Ovary (tissue), 7 donors: ENCODE measurements at regions not wholly inside any gene's neighbourhood (a gene's known extent, or its start where the extent isn't known, plus 50 kb on each side); places are given as distances from the start of the nearest gene placed in this dataset.

ENCODE experiments used
- DNase-seq, 5 donors: peaks; one replicate each; pipeline ENCODE4 v3.0.0-alpha.2; 2019 to 2020
- H3K27ac ChIP-seq, 2 donors: fragments of 200-600 bp; one replicate each; pipeline versions ENCODE4 v1.5.1 to v1.8.0; 2019 to 2022
- H3K27me3 ChIP-seq: fragments of 200-600 bp; one replicate; pipeline ENCODE4 v1.8.0; 2022
- H3K36me3 ChIP-seq: fragments of 200-600 bp; sonication (generic); one replicate; pipeline ENCODE4 v1.5.1; 2019
- H3K4me1 ChIP-seq: one replicate; pipeline ENCODE4 v1.8.1; 2013; ENCODE audit warnings: mild to moderate bottlenecking, moderate library complexity; ENCODE audit not compliant: insufficient read depth
- H3K4me3 ChIP-seq: fragments of 200-600 bp; sonication (generic); one replicate; pipeline ENCODE4 v1.5.1; 2017
- H3K9me3 ChIP-seq, 2 donors: fragments of 200-600 bp in 1 of 2; sonication (generic) in 1 of 2; one replicate each; pipeline versions ENCODE4 v1.5.1 to v1.8.1; 2013 to 2019; ENCODE audit warnings: mild to moderate bottlenecking in 1 of 2, moderate library complexity in 1 of 2
- EP300 ChIP-seq: sonication (generic); formaldehyde crosslinking; IDR thresholded peaks from one replicate; pipeline ENCODE4 v1.6.1; 2017; ENCODE audit warnings: antibody characterized with exemption
- POLR2A ChIP-seq: fragments of 450-650 bp; IDR thresholded peaks from one replicate; pipeline ENCODE4 v1.6.1; 2017; ENCODE audit warnings: antibody characterized with exemption, mild to moderate bottlenecking, moderate library complexity
- WGBS, 3 donors: extraction: QIAGEN DNeasy Blood & Tissue Kit in 1 of 3; methylation state at CpG; one replicate each; pipeline versions ENCODE4 v1.1.5 to v1.1.7; 2013 to 2017; 5-methylcytosine and 5-hydroxymethylcytosine counted together
- intact Hi-C, 4 donors: fragments of 100-400 bp; cut with DNase I; formaldehyde crosslinking; loops; one replicate each; pipeline versions ENCODE4 v1.11.0 to v1.15.1; 2022 to 2023
- TF ChIP-seq, protein P1 (sequence below), 3 donors: fragments of 450-650 bp in 2 of 3; fragments of 200-600 bp in 1 of 3; IDR thresholded peaks; one replicate each; pipeline versions ENCODE4 v1.5.1 to v1.8.0; 2016 to 2022; ENCODE audit warnings: antibody characterized with exemption in 3 of 3, mild to moderate bottlenecking in 1 of 3
- donor health status: DM: no; HTN: no; CAD: no; lungs with moderate emphysema.
- donor health status: DM: no; HTN: no; CAD: no.
- donor health status: Bipolar disorder and iron deficiency.
- donor health status: DM: no; HTN: no; CAD: no.
- donor health status: DM: yes; HTN: yes; CAD: no.

- TF ChIP-seq POLR2A (no peak), EP300 (no peak)
- TF ChIP-seq, protein P1, sequence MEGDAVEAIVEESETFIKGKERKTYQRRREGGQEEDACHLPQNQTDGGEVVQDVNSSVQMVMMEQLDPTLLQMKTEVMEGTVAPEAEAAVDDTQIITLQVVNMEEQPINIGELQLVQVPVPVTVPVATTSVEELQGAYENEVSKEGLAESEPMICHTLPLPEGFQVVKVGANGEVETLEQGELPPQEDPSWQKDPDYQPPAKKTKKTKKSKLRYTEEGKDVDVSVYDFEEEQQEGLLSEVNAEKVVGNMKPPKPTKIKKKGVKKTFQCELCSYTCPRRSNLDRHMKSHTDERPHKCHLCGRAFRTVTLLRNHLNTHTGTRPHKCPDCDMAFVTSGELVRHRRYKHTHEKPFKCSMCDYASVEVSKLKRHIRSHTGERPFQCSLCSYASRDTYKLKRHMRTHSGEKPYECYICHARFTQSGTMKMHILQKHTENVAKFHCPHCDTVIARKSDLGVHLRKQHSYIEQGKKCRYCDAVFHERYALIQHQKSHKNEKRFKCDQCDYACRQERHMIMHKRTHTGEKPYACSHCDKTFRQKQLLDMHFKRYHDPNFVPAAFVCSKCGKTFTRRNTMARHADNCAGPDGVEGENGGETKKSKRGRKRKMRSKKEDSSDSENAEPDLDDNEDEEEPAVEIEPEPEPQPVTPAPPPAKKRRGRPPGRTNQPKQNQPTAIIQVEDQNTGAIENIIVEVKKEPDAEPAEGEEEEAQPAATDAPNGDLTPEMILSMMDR (IDR thresholded peaks at IDR 0.05): no peak
- H3K9me3 ChIP-seq: no peaks in the 10 kb centered on the region
- no peaks in the 10 kb centered on the region for H3K27me3 ChIP-seq
- intact Hi-C loops: no loop called here
- no peak for DNase-seq
- no peak overlapping the region for H3K4me3 ChIP-seq
- H3K27ac ChIP-seq: no peak overlapping the region
- no peaks in the 10 kb centered on the region for H3K4me1 ChIP-seq
- WGBS, 3 donors: 85 to 93% (median 91%) methylated on average over 1 of the region's 1 CpG
- H3K36me3 ChIP-seq: no peaks in the 10 kb centered on the region
Measured at GRCh38 chr10:106226142-106226541, 938.4 kb downstream of the SORCS1 start.

- no peak for DNase-seq
- TF ChIP-seq POLR2A (no peak), EP300 (no peak)
- TF ChIP-seq, protein P1 (IDR thresholded peaks at IDR 0.05): no peak
- Histone ChIP-seq H3K4me1 (no peaks in the 10 kb centered on the region), H3K4me3 (no peak overlapping the region), H3K27me3 (no peaks in the 10 kb centered on the region), H3K9me3 (no peaks in the 10 kb centered on the region), H3K27ac (no peak overlapping the region), H3K36me3 (no peaks in the 10 kb centered on the region)
- WGBS, 3 donors: 16 to 26% (median 20%) methylated on average over 1 of the region's 1 CpG
- intact Hi-C loops: no loop called here
Measured at GRCh38 chr10:106224676-106225075, 939.8 kb downstream of the SORCS1 start.

DNA sequence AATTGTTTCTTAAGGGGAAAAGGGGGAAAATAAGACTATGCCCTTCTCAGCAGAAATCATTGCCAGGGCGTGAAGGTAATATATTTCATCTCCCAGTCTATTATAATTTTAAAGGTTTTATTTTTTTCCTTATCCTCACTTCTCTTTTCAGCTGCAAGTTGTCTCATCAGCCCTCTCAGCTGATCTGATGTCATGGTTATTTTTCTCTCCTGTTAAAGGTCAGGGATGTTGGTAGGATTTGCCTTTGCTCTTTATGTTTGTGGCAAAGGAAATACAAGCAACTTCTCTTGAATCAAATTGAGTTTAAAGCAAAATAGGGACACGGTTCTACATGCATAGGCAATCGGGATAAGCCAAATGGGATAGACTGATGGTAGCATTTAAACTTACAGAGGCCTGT is 946.9 kb downstream of the SORCS1 start:
- Histone ChIP-seq H3K27me3 (no peaks in the 10 kb centered on the region), H3K4me3 (no peak overlapping the region), H3K9me3 (no peaks in the 10 kb centered on the region), H3K4me1 (no peaks in the 10 kb centered on the region), H3K27ac (no peak overlapping the region), H3K36me3 (no peaks in the 10 kb centered on the region)
- intact Hi-C loops: no loop called here
- 36 to 43% (median 40%) methylated on average over 3 of the region's 3 CpGs for WGBS, 3 donors
- no peak for DNase-seq
- TF ChIP-seq POLR2A: no peak
- TF ChIP-seq, protein P1 (IDR thresholded peaks at IDR 0.05): no peak
- TF ChIP-seq EP300: no peak

GRCh38 chr10:106216085-106216484 is 948.4 kb downstream of the SORCS1 start:
- Histone ChIP-seq H3K4me3 (no peak overlapping the region), H3K27ac (no peak overlapping the region), H3K36me3 (no peaks in the 10 kb centered on the region), H3K27me3 (no peaks in the 10 kb centered on the region), H3K4me1 (no peaks in the 10 kb centered on the region), H3K9me3 (no peaks in the 10 kb centered on the region)
- no peak for TF ChIP-seq POLR2A
- no peak for TF ChIP-seq EP300
- TF ChIP-seq, protein P1 (IDR thresholded peaks at IDR 0.05): no peak
- DNase-seq: no peak
- WGBS, 3 donors: 44 to 76% (median 46%) methylated on average over 2 of the region's 2 CpGs
- intact Hi-C loops: no loop called here

DNA sequence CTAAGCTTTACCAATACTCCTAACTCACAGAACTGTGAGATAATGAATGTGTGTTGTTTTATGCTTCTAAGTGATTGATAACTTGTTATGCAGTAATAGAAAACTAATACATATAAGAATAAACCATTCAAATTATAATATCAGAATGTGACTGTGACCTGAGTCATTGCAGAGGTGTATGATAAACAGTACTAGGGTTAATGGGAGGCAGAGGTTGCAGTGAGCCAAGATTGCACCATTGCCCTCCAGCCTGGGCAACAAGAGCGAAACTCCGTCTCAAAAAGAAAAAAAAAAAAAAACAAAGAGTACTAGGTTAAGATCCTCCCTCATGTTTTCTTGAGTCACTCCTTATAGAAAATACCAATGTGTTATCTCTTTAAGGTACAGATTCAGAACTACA is 950.3 kb downstream of the SORCS1 start:
- H3K9me3 ChIP-seq: no peaks in the 10 kb centered on the region
- H3K4me1 ChIP-seq: no peaks in the 10 kb centered on the region
- H3K36me3 ChIP-seq: no peaks in the 10 kb centered on the region
- no peak overlapping the region for H3K27ac ChIP-seq
- no peak for DNase-seq
- WGBS, 3 donors: 65 to 75% (median 68%) methylated on average over 2 of the region's 2 CpGs
- TF ChIP-seq EP300 (no peak), POLR2A (no peak)
- TF ChIP-seq, protein P1 (IDR thresholded peaks at IDR 0.05): no peak
- no peak overlapping the region for H3K4me3 ChIP-seq
- no peaks in the 10 kb centered on the region for H3K27me3 ChIP-seq
- intact Hi-C loops: no loop called here
